ENCODE measurements at regions not wholly inside any gene's neighbourhood (a gene's known extent, or its start where the extent isn't known, plus 50 kb on each side); places are given as distances from the start of the nearest gene placed in this dataset.
"Not testable (repeated sequence)": the region's sequence is repeated elsewhere in the genome, so short reads cannot be mapped to it uniquely, and the experiment has no call there.

DNA sequence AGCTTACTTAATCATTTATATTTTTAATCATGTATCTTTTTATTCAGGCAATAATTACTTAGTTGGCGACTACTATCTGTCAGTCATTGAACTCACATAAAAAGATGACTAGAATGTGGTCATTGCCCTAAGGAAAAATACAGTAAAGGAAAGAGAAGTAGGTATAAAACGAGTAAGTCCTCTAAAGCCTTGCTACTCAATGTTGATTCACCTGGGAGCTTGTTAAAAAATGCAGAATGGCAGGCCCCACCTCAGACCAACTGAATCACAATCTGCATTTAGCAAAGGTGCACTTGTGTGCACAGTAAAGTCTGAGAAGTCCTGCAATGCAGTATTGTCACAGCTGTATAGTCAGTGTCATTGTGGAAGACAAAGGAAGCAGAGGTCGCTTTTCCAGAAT is 592.4 kb downstream of the CSNK1G3 start:
- TF ChIP-seq JUND (IDR thresholded peaks at IDR 0.05; ENCODE audit: low read depth), result no peak
- in situ Hi-C loops (cut with HindIII; ENCODE audit: low pct_unique_long_range_greater_than_20kb, low sequenced_read_pairs), result no loop called here
- no peak for DNase-seq (ENCODE audit: low read depth in 1 of 2, low spot score in 1 of 2)

DNA sequence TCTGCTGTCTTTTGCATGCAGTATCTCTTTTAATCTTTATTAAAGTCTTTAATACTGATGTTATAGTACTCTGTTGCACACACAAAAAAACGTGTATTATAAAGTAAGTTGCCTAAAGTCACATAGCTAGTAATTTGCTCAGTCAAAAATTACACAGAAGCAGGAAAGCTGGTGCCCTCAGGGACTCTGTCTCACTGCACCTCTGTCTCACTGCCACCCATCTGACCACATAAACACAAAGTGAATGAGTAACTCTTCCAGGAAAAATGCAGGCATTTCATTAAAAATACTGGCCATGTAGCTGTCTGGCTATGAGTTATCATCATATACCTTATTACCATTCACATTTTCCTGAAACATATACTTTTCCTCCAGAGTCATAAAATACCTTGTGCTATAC is 591.7 kb downstream of the CSNK1G3 start:
- no peak for TF ChIP-seq JUND (IDR thresholded peaks at IDR 0.05; ENCODE audit: low read depth)
- in situ Hi-C loops (cut with HindIII; ENCODE audit: low pct_unique_long_range_greater_than_20kb, low sequenced_read_pairs), result no loop called here
- no peak for DNase-seq (ENCODE audit: low read depth in 1 of 2, low spot score in 1 of 2)

- in situ Hi-C loops (cut with HindIII; ENCODE audit: low pct_unique_long_range_greater_than_20kb, low sequenced_read_pairs); DNase-seq (ENCODE audit: low read depth in 1 of 2, low spot score in 1 of 2): not testable (repeated sequence)
Measured at GRCh38 chr5:124103056-124103455, 591.1 kb downstream of the CSNK1G3 start.

DNA sequence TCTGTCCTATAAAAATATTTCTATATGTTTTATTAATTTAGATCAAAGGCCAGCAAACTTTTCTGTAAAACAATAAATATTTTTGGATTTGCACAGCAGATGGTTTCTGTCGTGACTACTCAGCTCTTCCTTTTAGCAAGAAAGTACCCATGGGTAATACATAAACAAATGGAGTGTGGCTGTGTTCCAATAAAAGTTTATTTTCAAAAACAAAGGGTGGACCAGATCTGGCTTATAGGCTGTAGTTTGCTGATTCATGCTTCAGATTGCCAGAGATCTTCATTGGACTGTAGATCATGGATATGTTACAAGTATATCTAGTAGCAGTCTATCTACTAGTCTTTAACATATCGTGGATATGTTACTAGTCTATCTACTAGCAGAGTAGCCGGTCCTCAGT is 590.5 kb downstream of the CSNK1G3 start:
- no peak for TF ChIP-seq JUND (IDR thresholded peaks at IDR 0.05; ENCODE audit: low read depth)
- DNase-seq (ENCODE audit: low read depth in 1 of 2, low spot score in 1 of 2), result no peak
- in situ Hi-C loops (cut with HindIII; ENCODE audit: low pct_unique_long_range_greater_than_20kb, low sequenced_read_pairs), result no loop called here

GRCh38 chr5:124093658-124094057 is 581.7 kb downstream of the CSNK1G3 start:
- no peak for DNase-seq (ENCODE audit: low read depth in 1 of 2, low spot score in 1 of 2)
- no peak for TF ChIP-seq JUND (IDR thresholded peaks at IDR 0.05; ENCODE audit: low read depth)
- in situ Hi-C loops (cut with HindIII; ENCODE audit: low pct_unique_long_range_greater_than_20kb, low sequenced_read_pairs), result no loop called here

DNA sequence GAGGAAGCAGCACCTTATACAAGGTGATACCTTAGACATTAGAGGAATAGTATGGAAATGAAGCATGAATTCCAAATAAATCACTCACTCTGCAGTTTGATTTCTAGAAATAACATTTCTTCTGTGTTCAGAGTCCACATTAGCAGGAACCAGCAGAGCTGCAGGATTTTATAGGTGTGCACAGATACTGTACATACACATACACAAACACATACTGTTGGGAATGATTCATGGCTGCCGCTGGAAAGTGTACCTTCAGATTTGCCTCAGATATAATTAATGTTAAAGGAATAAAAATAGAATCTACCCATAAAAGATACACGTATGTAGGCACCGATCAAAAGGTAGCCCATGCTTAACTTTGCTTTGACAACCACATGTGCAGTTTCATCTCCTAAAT is 578.1 kb downstream of the CSNK1G3 start:
- DNase-seq (ENCODE audit: low read depth in 1 of 2, low spot score in 1 of 2), result no peak
- in situ Hi-C loops (cut with HindIII; ENCODE audit: low pct_unique_long_range_greater_than_20kb, low sequenced_read_pairs), result no loop called here
- TF ChIP-seq JUND (IDR thresholded peaks at IDR 0.05; ENCODE audit: low read depth), result no peak

GRCh38 chr5:124089578-124089977 is 577.6 kb downstream of the CSNK1G3 start:
- TF ChIP-seq JUND (IDR thresholded peaks at IDR 0.05; ENCODE audit: low read depth), result no peak
- DNase-seq (ENCODE audit: low read depth in 1 of 2, low spot score in 1 of 2), result no peak
- in situ Hi-C loops (cut with HindIII; ENCODE audit: low pct_unique_long_range_greater_than_20kb, low sequenced_read_pairs), result no loop called here

GRCh38 chr5:124088289-124089032 is 576.5 kb downstream of the CSNK1G3 start:
- TF ChIP-seq JUND (IDR thresholded peaks at IDR 0.05; ENCODE audit: low read depth), result no peak
- in situ Hi-C loops (cut with HindIII; ENCODE audit: low pct_unique_long_range_greater_than_20kb, low sequenced_read_pairs), result no loop called here
- no peak for DNase-seq (ENCODE audit: low read depth in 1 of 2, low spot score in 1 of 2)

DNA sequence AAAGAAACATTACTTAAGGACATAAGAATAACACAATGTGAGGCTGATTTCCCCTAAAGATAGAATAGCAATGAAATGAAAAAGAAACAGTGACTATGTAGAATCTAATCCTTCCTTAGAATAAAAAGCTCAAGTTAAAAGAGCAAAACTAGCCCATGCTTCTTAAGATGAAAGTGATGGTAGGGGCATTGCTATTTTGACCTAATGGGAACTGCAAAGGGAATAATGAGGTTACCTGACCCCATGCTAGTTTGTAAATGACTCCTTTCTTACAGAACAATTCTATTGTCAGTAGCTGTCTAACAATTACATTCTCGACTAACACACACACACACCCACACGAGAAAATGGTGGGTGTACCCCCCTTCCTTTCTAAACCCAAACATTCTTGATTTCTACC is 575.8 kb downstream of the CSNK1G3 start:
- no peak for DNase-seq (ENCODE audit: low read depth in 1 of 2, low spot score in 1 of 2)
- TF ChIP-seq JUND (IDR thresholded peaks at IDR 0.05; ENCODE audit: low read depth), result no peak
- in situ Hi-C loops (cut with HindIII; ENCODE audit: low pct_unique_long_range_greater_than_20kb, low sequenced_read_pairs), result no loop called here

GRCh38 chr5:124080256-124080655 is 568.3 kb downstream of the CSNK1G3 start:
- TF ChIP-seq JUND (IDR thresholded peaks at IDR 0.05; ENCODE audit: low read depth), result no peak
- DNase-seq (ENCODE audit: low read depth in 1 of 2, low spot score in 1 of 2), result peak in 1 of 2 experiments; percentile 19
- in situ Hi-C loops (cut with HindIII; ENCODE audit: low pct_unique_long_range_greater_than_20kb, low sequenced_read_pairs), result no loop called here

- TF ChIP-seq JUND (IDR thresholded peaks at IDR 0.05; ENCODE audit: low read depth), result no peak
- in situ Hi-C loops (cut with HindIII; ENCODE audit: low pct_unique_long_range_greater_than_20kb, low sequenced_read_pairs), result no loop called here
- no peak for DNase-seq (ENCODE audit: low read depth in 1 of 2, low spot score in 1 of 2)
Measured at GRCh38 chr5:124079062-124079461, 567.1 kb downstream of the CSNK1G3 start.

DNA sequence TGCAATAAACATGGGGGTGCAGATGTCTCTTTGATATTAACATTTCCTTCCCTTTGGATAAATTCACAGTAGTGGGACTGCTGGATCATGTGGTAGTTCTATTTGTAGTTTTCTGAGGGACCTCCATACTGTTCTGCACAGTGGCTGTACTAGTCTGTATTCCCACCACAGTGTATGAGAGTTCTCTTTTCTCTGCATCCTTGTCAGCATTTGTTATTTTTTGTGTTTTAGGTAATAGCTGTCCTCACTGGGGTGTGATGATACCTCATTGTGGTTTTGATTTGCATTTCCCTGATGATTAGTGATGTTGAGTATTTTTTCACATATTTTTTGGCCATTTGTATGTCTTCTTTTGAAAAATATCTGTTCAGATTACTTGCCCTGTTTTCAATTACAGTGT is 562.5 kb downstream of the CSNK1G3 start:
- no peak for TF ChIP-seq JUND (IDR thresholded peaks at IDR 0.05; ENCODE audit: low read depth)
- in situ Hi-C loops (cut with HindIII; ENCODE audit: low pct_unique_long_range_greater_than_20kb, low sequenced_read_pairs), result no loop called here
- no peak for DNase-seq (ENCODE audit: low read depth in 1 of 2, low spot score in 1 of 2)

- DNase-seq (ENCODE audit: low read depth in 1 of 2, low spot score in 1 of 2), result no peak
- no peak for TF ChIP-seq JUND (IDR thresholded peaks at IDR 0.05; ENCODE audit: low read depth)
- in situ Hi-C loops (cut with HindIII; ENCODE audit: low pct_unique_long_range_greater_than_20kb, low sequenced_read_pairs), result no loop called here
Measured at GRCh38 chr5:124072570-124072969, 560.6 kb downstream of the CSNK1G3 start.

- in situ Hi-C loops (cut with HindIII; ENCODE audit: low pct_unique_long_range_greater_than_20kb, low sequenced_read_pairs), result no loop called here
- TF ChIP-seq JUND (IDR thresholded peaks at IDR 0.05; ENCODE audit: low read depth), result no peak
- DNase-seq (ENCODE audit: low read depth in 1 of 2, low spot score in 1 of 2), result no peak
Measured at GRCh38 chr5:124071039-124071438, 559.1 kb downstream of the CSNK1G3 start.

All from T47D (cell line).